Liver (tissue), 8 donors: ENCODE measurements at regions not wholly inside any gene's neighbourhood (a gene's known extent, or its start where the extent isn't known, plus 50 kb on each side); places are given as distances from the start of the nearest gene placed in this dataset.

ENCODE experiments used
- DNase-seq: peaks from one replicate; pipeline ENCODE4 v3.0.0-alpha.2; 2017; ENCODE audit warnings: low spot score
- H3K27ac ChIP-seq, 2 donors: one replicate each; pipeline ENCODE4 v1.7.0; 2013; ENCODE audit warnings: inconsistent platforms in 2 of 2, low read length in 2 of 2, control low read depth in 1 of 2, low read depth in 1 of 2, mild to moderate bottlenecking in 1 of 2
- H3K27me3 ChIP-seq, 4 donors: one replicate each; pipeline versions ENCODE4 v1.6.1 to v1.7.0; 2013; ENCODE audit warnings: low read length in 3 of 4, inconsistent platforms in 1 of 4, mild to moderate bottlenecking in 1 of 4, moderate library complexity in 1 of 4; ENCODE audit not compliant: control insufficient read depth in 4 of 4, insufficient read depth in 4 of 4
- H3K36me3 ChIP-seq, 4 donors: one replicate each; pipeline versions ENCODE4 v1.6.1 to v1.7.0; 2013; ENCODE audit warnings: low read length in 3 of 4, mild to moderate bottlenecking in 3 of 4, low read depth in 1 of 4, moderate library complexity in 1 of 4; ENCODE audit not compliant: control insufficient read depth in 4 of 4, insufficient read depth in 3 of 4
- H3K4me1 ChIP-seq, 4 donors: one replicate each; pipeline versions ENCODE4 v1.6.1 to v1.7.0; 2013; ENCODE audit warnings: low read length in 3 of 4, mild to moderate bottlenecking in 3 of 4, moderate library complexity in 1 of 4; ENCODE audit not compliant: control insufficient read depth in 4 of 4, insufficient read depth in 4 of 4
- H3K4me3 ChIP-seq, 3 donors: one replicate each; pipeline versions ENCODE4 v1.6.1 to v1.7.0; 2013; ENCODE audit warnings: low read length in 3 of 3, control low read depth in 1 of 3, low read depth in 1 of 3, mild to moderate bottlenecking in 1 of 3
- H3K9ac ChIP-seq, 2 donors: one replicate each; pipeline ENCODE4 v1.7.0; 2013; ENCODE audit warnings: low read length in 2 of 2, mild to moderate bottlenecking in 2 of 2, moderate library complexity in 2 of 2, control low read depth in 1 of 2, low read depth in 1 of 2
- H3K9me3 ChIP-seq, 4 donors: one replicate each; pipeline versions ENCODE4 v1.6.1 to v1.7.0; 2013; ENCODE audit warnings: low read length in 3 of 4; ENCODE audit not compliant: control insufficient read depth in 4 of 4
- ATF3 ChIP-seq: IDR thresholded peaks from 2 replicates; pipeline ENCODE4 v1.6.1; 2016; ENCODE audit warnings: antibody characterized with exemption
- CTCF ChIP-seq: fragments of 150-350 bp; IDR thresholded peaks from 2 replicates; pipeline ENCODE4 v1.5.1; 2017; ENCODE audit warnings: improper control_type of control experiment, low read depth, low read length; ENCODE audit not compliant: missing input control
- FOXA1 ChIP-seq: IDR thresholded peaks from 2 replicates; pipeline ENCODE4 v1.6.1; 2016; ENCODE audit warnings: antibody characterized with exemption
- FOXA2 ChIP-seq: IDR thresholded peaks from 2 replicates; pipeline ENCODE4 v1.6.1; 2016; ENCODE audit warnings: antibody characterized with exemption
- GABPA ChIP-seq, 2 donors: IDR thresholded peaks in 1 of 2; conservative IDR thresholded peaks in 1 of 2; 2 replicates each; pipeline ENCODE4 v1.6.1; 2016; ENCODE audit warnings: antibody characterized with exemption in 2 of 2, mild to moderate bottlenecking in 1 of 2, moderate library complexity in 1 of 2
- HNF4A ChIP-seq, 2 donors: conservative IDR thresholded peaks; 2 replicates each; pipeline ENCODE4 v1.6.1; 2016; ENCODE audit warnings: antibody characterized with exemption in 2 of 2, mild to moderate bottlenecking in 2 of 2
- JUND ChIP-seq, 2 donors: IDR thresholded peaks; 2 replicates each; pipeline ENCODE4 v1.6.1; 2016; ENCODE audit warnings: antibody characterized with exemption in 2 of 2
- MAX ChIP-seq: IDR thresholded peaks from 2 replicates; pipeline ENCODE4 v1.6.1; 2016; ENCODE audit warnings: antibody characterized with exemption
- NR2F2 ChIP-seq: IDR thresholded peaks from 2 replicates; pipeline ENCODE4 v1.6.1; 2016; ENCODE audit warnings: antibody characterized with exemption
- RAD21 ChIP-seq, 2 donors: IDR thresholded peaks; 2 replicates each; pipeline ENCODE4 v1.6.1; 2016; ENCODE audit warnings: antibody characterized with exemption in 2 of 2, mild to moderate bottlenecking in 2 of 2
- RXRA ChIP-seq, 2 donors: IDR thresholded peaks; 2 replicates each; pipeline ENCODE4 v1.6.1; 2017 to 2018; ENCODE audit warnings: antibody characterized with exemption in 2 of 2, mild to moderate bottlenecking in 1 of 2
- SP1 ChIP-seq: IDR thresholded peaks from 2 replicates; pipeline ENCODE4 v1.6.1; 2018; ENCODE audit warnings: antibody characterized with exemption, mild to moderate bottlenecking
- TAF1 ChIP-seq: conservative IDR thresholded peaks from 2 replicates; pipeline ENCODE4 v1.6.1; 2016; ENCODE audit warnings: antibody characterized with exemption, mild to moderate bottlenecking
- YY1 ChIP-seq: IDR thresholded peaks from 2 replicates; pipeline ENCODE4 v1.6.1; 2016; ENCODE audit warnings: antibody characterized with exemption, mild to moderate bottlenecking
- ZBTB33 ChIP-seq: IDR thresholded peaks from 2 replicates; pipeline ENCODE4 v1.6.1; 2016; ENCODE audit warnings: antibody characterized with exemption
- WGBS: extraction: QIAGEN DNeasy Blood & Tissue Kit; methylation state at CpG from one replicate; pipeline ENCODE4 v1.1.7; 2013; 5-methylcytosine and 5-hydroxymethylcytosine counted together
- donor health status: healthy.
- donor health status: healthy.
- donor health status: healthy.
- donor health status: healthy.
- donor health status: healthy.

GRCh38 chr5:120873083-120873482, 409.0 kb downstream of the PRR16 start (continued):
- no peak for TF ChIP-seq ATF3
- no peak for TF ChIP-seq TAF1
- no peak for TF ChIP-seq FOXA1
- TF ChIP-seq JUND (IDR thresholded peaks at IDR 0.05): no peak
- no peak for TF ChIP-seq GABPA (IDR thresholded peaks at IDR 0.05 in 1 of 2, conservative IDR thresholded peaks at IDR 0.05 in 1 of 2)
- TF ChIP-seq RAD21 (IDR thresholded peaks at IDR 0.05): no peak
- TF ChIP-seq SP1: no peak

GRCh38 chr5:120874081-120874862, 410.2 kb downstream of the PRR16 start:
- peaks cover 0 to 2% (median 0%) of the 10 kb centered on the region in 4 donors for H3K27me3 ChIP-seq
- TF ChIP-seq ATF3: no peak
- no peak for TF ChIP-seq NR2F2
- TF ChIP-seq FOXA1: no peak
- TF ChIP-seq RAD21 (IDR thresholded peaks at IDR 0.05): no peak
- no peak for TF ChIP-seq YY1
- TF ChIP-seq HNF4A (conservative IDR thresholded peaks at IDR 0.05): no peak
- TF ChIP-seq SP1: no peak
- no peak for DNase-seq
- H3K4me3 ChIP-seq: no peak overlapping the region
- H3K9ac ChIP-seq: no peak overlapping the region
- H3K27ac ChIP-seq: no peak overlapping the region
- H3K4me1 ChIP-seq: no peaks in the 10 kb centered on the region
- no peaks in the 10 kb centered on the region for H3K9me3 ChIP-seq
- no peaks in the 10 kb centered on the region for H3K36me3 ChIP-seq

- WGBS: 81% methylated on average over 4 of the region's 4 CpGs
- Histone ChIP-seq H3K4me1 (no peaks in the 10 kb centered on the region), H3K9ac (no peak overlapping the region), H3K27ac (no peak overlapping the region), H3K36me3 (no peaks in the 10 kb centered on the region), H3K4me3 (no peak overlapping the region), H3K27me3 (no peaks in the 10 kb centered on the region), H3K9me3 (no peaks in the 10 kb centered on the region)
- no peak for DNase-seq
- no peak for TF ChIP-seq TAF1
- no peak for TF ChIP-seq RAD21 (IDR thresholded peaks at IDR 0.05)
- TF ChIP-seq FOXA2: no peak
- no peak for TF ChIP-seq CTCF
- no peak for TF ChIP-seq ATF3
- TF ChIP-seq ZBTB33: no peak
- no peak for TF ChIP-seq JUND (IDR thresholded peaks at IDR 0.05)
- TF ChIP-seq RXRA (IDR thresholded peaks at IDR 0.05): no peak
- TF ChIP-seq MAX: no peak
Observed at GRCh38 chr5:120882038-120882775, 418.1 kb downstream of the PRR16 start.
